GM12878 (cell line): ENCODE measurements at regions not wholly inside any gene's neighbourhood (a gene's known extent, or its start where the extent isn't known, plus 50 kb on each side); places are given as distances from the start of the nearest gene placed in this dataset.

Experiments used
- ATAC-seq: fragments of 200-7000 bp; cut with Tn5 transposase; 3 replicates; pipeline ENCODE4 v1.9.1; 2020; ENCODE audit warnings: mild to moderate bottlenecking, moderate library complexity
- BruUV-seq: library from RNA; stranded (reverse); fragments of 400-500 nt; replicated peaks from 2 replicates; lab custom pipeline; 2021; lab: Mats Ljungman, UMichigan
- CTCF ChIA-PET: fragments of 300-600 bp; sonication (Branson Sonifier 250); formaldehyde crosslinking; extraction: SDS; loops from one replicate; lab custom pipeline; 2021; ENCODE audit warnings: inconsistent platforms; lab: Yijun Ruan, JAX
- POLR2A ChIA-PET: fragments of 350-600 bp; formaldehyde crosslinking; extraction: SDS; loops from one replicate; lab custom pipeline; 2021; ENCODE audit warnings: inconsistent platforms; lab: Charles Lee
- RAD21 ChIA-PET: fragments of 300-600 bp; sonication (Branson Sonifier 250); formaldehyde crosslinking; loops from one replicate; lab custom pipeline; 2023; ENCODE audit warnings: antibody characterized with exemption; ENCODE audit not compliant: unreplicated experiment; lab: Charles Lee
- SMC1A ChIA-PET: fragments of 300-600 bp; sonication (Branson Sonifier 250); formaldehyde crosslinking; loops from one replicate; lab custom pipeline; 2023; ENCODE audit not compliant: unreplicated experiment, uncharacterized antibody; lab: Charles Lee
- DNase-seq: peaks from one replicate; pipeline ENCODE4 v3.0.0-alpha.2; 2011; ENCODE audit warnings: low read depth, low spot score
- FAIRE-seq: peaks from 3 replicates; lab custom pipeline; 2011; peaks lifted over from hg19 to GRCh38; lab: Jason Lieb, UNC
- H2AFZ ChIP-seq: 2 replicates; pipeline ENCODE4 v1.6.0; 2011; ENCODE audit warnings: low read depth, low read length, control low read depth; ENCODE audit not compliant: control insufficient read depth
- H3K27ac ChIP-seq: 2 replicates; pipeline ENCODE4 v1.5.1; 2011; ENCODE audit warnings: control low read depth; ENCODE audit not compliant: control insufficient read depth, insufficient read depth
- H3K27me3 ChIP-seq, 2 experiments: replicated peaks in 1 of 2; 2 replicates each; pipeline versions ENCODE4 v1.6.0 to v1.6.1; 2011; ENCODE audit warnings: low read length in 1 of 2; ENCODE audit not compliant: control insufficient read depth in 2 of 2, insufficient read depth in 2 of 2
- H3K36me3 ChIP-seq, 2 experiments: 2 replicates each; pipeline ENCODE4 v1.5.1; 2011; ENCODE audit warnings: low read length in 1 of 2; ENCODE audit not compliant: control insufficient read depth in 2 of 2, insufficient read depth in 2 of 2
- H3K4me1 ChIP-seq: 2 replicates; pipeline ENCODE4 v1.6.1; 2011; ENCODE audit warnings: mild to moderate bottlenecking, low read length, moderate library complexity, mixed read lengths; ENCODE audit not compliant: control insufficient read depth, insufficient read depth
- H3K4me2 ChIP-seq: 2 replicates; pipeline ENCODE4 v1.6.0; 2011; ENCODE audit warnings: control low read depth; ENCODE audit not compliant: control insufficient read depth, insufficient read depth
- H3K4me3 ChIP-seq: fragments of 200-600 bp; sonication (generic); 2 replicates; pipeline ENCODE4 v1.5.1; 2016
- H3K79me2 ChIP-seq: 2 replicates; pipeline ENCODE4 v1.6.0; 2011; ENCODE audit warnings: low read length; ENCODE audit not compliant: control insufficient read depth, insufficient read depth
- H3K9ac ChIP-seq: 2 replicates; pipeline ENCODE4 v1.8.0; 2011; ENCODE audit warnings: low read length, control low read depth, mixed read lengths; ENCODE audit not compliant: control insufficient read depth, insufficient read depth
- H3K9me3 ChIP-seq: replicated peaks from 3 replicates; pipeline ENCODE4 v1.5.1; 2011; ENCODE audit warnings: mild to moderate bottlenecking, low read length; ENCODE audit not compliant: control insufficient read depth, insufficient read depth
- H4K20me1 ChIP-seq: 2 replicates; pipeline ENCODE4 v1.6.0; 2011; ENCODE audit not compliant: control insufficient read depth, insufficient read depth
- CREM ChIP-seq: IDR thresholded peaks from 2 replicates; pipeline ENCODE4 v1.6.1; 2014; ENCODE audit warnings: antibody characterized with exemption, low read depth
- MYC ChIP-seq: IDR thresholded peaks from 2 replicates; pipeline ENCODE4 v1.6.1; 2011; ENCODE audit warnings: mild to moderate bottlenecking, low read length, moderate library complexity, inconsistent platforms; ENCODE audit not compliant: insufficient read depth, insufficient replicate concordance, insufficient read length, severe bottlenecking
- NFXL1 ChIP-seq: fragments of 450-650 bp; IDR thresholded peaks from 2 replicates; pipeline ENCODE4 v1.6.1; 2017; ENCODE audit warnings: antibody characterized with exemption, mild to moderate bottlenecking, borderline replicate concordance
- POLR2A ChIP-seq: IDR thresholded peaks from 2 replicates; pipeline ENCODE4 v1.6.1; 2011; ENCODE audit warnings: low read depth, mild to moderate bottlenecking, low read length
- SRF ChIP-seq, 2 experiments: IDR thresholded peaks; 2 replicates each; pipeline ENCODE4 v1.6.1; 2011; ENCODE audit warnings: low read depth in 2 of 2, low read length in 2 of 2, mild to moderate bottlenecking in 1 of 2, moderate library complexity in 1 of 2
- WGBS: methylation state at CpG from one replicate; pipeline ENCODE4 v1.1.6; 2016; ENCODE audit warnings: low lambda C conversion rate; ENCODE audit not compliant: insufficient replicate concordance, insufficient coverage; ENCODE audit errors: missing lambda C conversion rate; 5-methylcytosine and 5-hydroxymethylcytosine counted together
- in situ Hi-C: fragments of 300-500 bp; cut with MboI; formaldehyde crosslinking; loops from 9 replicates; pipeline ENCODE4 v1.14.3; 2018; ENCODE audit warnings: mixed read lengths
- intact Hi-C: fragments of 100-400 bp; cut with micrococcal nuclease; formaldehyde crosslinking; loops from one replicate; pipeline ENCODE4 v1.14.2; 2022; ENCODE audit not compliant: unreplicated experiment

GRCh38 chr17:71664861-71665260 is 456.0 kb upstream of the SOX9 start:
- Histone ChIP-seq H3K9me3 (no peaks in the 10 kb centered on the region), H4K20me1 (no peaks in the 10 kb centered on the region), H3K79me2 (no peaks in the 10 kb centered on the region), H3K4me2 (no peak overlapping the region), H3K4me3 (no peak overlapping the region), H3K9ac (no peak overlapping the region), H2AFZ (no peak overlapping the region), H3K4me1 (no peaks in the 10 kb centered on the region), H3K36me3 (no peaks in the 10 kb centered on the region), H3K27me3 (no peaks in the 10 kb centered on the region), H3K27ac (no peak overlapping the region)
- in situ Hi-C loops (no loop called here), intact Hi-C loops (no loop called here)
- ATAC-seq (no peak), DNase-seq (no peak), FAIRE-seq (no peak)
- no TSS peak for BruUV-seq
- ChIA-PET POLR2A (no interaction called here), SMC1A (no interaction called here), RAD21 (no interaction called here), CTCF (no interaction called here)
- TF ChIP-seq NFXL1, result no peak
- TF ChIP-seq POLR2A, result no peak
- no peak for TF ChIP-seq MYC

- ATAC-seq (no peak), FAIRE-seq (no peak), DNase-seq (no peak)
- Histone ChIP-seq H3K79me2 (no peaks in the 10 kb centered on the region), H3K27me3 (no peaks in the 10 kb centered on the region), H2AFZ (no peak overlapping the region), H3K9ac (no peak overlapping the region), H3K4me3 (no peak overlapping the region), H4K20me1 (no peaks in the 10 kb centered on the region), H3K4me1 (no peaks in the 10 kb centered on the region), H3K27ac (no peak overlapping the region), H3K4me2 (no peak overlapping the region), H3K9me3 (no peaks in the 10 kb centered on the region), H3K36me3 (no peaks in the 10 kb centered on the region)
- intact Hi-C loops (no loop called here), in situ Hi-C loops (no loop called here)
- ChIA-PET POLR2A (no interaction called here), RAD21 (no interaction called here), CTCF (no interaction called here), SMC1A (no interaction called here)
- 5% methylated on average over 2 of the region's 2 CpGs for WGBS
- no TSS peak for BruUV-seq
- TF ChIP-seq CREM, result no peak
- no peak for TF ChIP-seq SRF (IDR thresholded peaks at IDR 0.05; ENCODE audit: low read depth in 2 of 2, low read length in 2 of 2)
Observed at GRCh38 chr17:71666047-71666446, 454.8 kb upstream of the SOX9 start.
